CD1c-positive myeloid dendritic cell (primary cell): ENCODE measurements at regions not wholly inside any gene's neighbourhood (a gene's known extent, or its start where the extent isn't known, plus 50 kb on each side); places are given as distances from the start of the nearest gene placed in this dataset.
"Not testable (repeated sequence)": the region's sequence is repeated elsewhere in the genome, so short reads cannot be mapped to it uniquely, and the experiment has no call there.

Experiments used
- DNase-seq: peaks from one replicate; pipeline ENCODE4 v3.0.0-alpha.2; 2016; ENCODE audit errors: extremely low spot score

GRCh38 chr13:73676550-73677047, 457.6 kb downstream of the KLF12 start:
- no peak for DNase-seq

- DNase-seq: no peak
Measured at GRCh38 chr13:73675821-73676220, 458.4 kb downstream of the KLF12 start.

GRCh38 chr13:73674570-73674969, 459.6 kb downstream of the KLF12 start:
- DNase-seq: no peak

- DNase-seq: no peak
Measured at GRCh38 chr13:73673931-73674330, 460.3 kb downstream of the KLF12 start.

GRCh38 chr13:73672492-73672891, 461.7 kb downstream of the KLF12 start:
- no peak for DNase-seq

GRCh38 chr13:73671732-73672131, 462.5 kb downstream of the KLF12 start:
- no peak for DNase-seq

- no peak for DNase-seq
Measured at GRCh38 chr13:73671011-73671410, 463.2 kb downstream of the KLF12 start.

GRCh38 chr13:73667756-73668155, 466.4 kb downstream of the KLF12 start:
- DNase-seq: no peak

- no peak for DNase-seq
Measured at GRCh38 chr13:73665261-73665660, 468.9 kb downstream of the KLF12 start.

GRCh38 chr13:73664851-73665250, 469.4 kb downstream of the KLF12 start:
- DNase-seq: no peak

- DNase-seq: no peak
Measured at GRCh38 chr13:73662833-73663232, 471.4 kb downstream of the KLF12 start.

- no peak for DNase-seq
Measured at GRCh38 chr13:73661687-73662425, 472.3 kb downstream of the KLF12 start.

- DNase-seq: no peak
Measured at GRCh38 chr13:73661066-73661465, 473.1 kb downstream of the KLF12 start.

GRCh38 chr13:73658639-73659038, 475.6 kb downstream of the KLF12 start:
- DNase-seq: no peak

- no peak for DNase-seq
Measured at GRCh38 chr13:73657821-73658540, 476.2 kb downstream of the KLF12 start.

- DNase-seq: no peak
Measured at GRCh38 chr13:73656863-73657262, 477.3 kb downstream of the KLF12 start.

- DNase-seq: no peak
Measured at GRCh38 chr13:73653688-73654087, 480.5 kb downstream of the KLF12 start.

GRCh38 chr13:73647417-73647816, 486.8 kb downstream of the KLF12 start:
- no peak for DNase-seq

- not testable (repeated sequence) for DNase-seq
Measured at GRCh38 chr13:73640476-73641179, 493.6 kb downstream of the KLF12 start.

- no peak for DNase-seq
Measured at GRCh38 chr13:73635166-73635787, 498.9 kb downstream of the KLF12 start.

GRCh38 chr13:73633817-73634460, 500.3 kb downstream of the KLF12 start:
- no peak for DNase-seq

GRCh38 chr13:73631411-73631810, 502.8 kb downstream of the KLF12 start:
- DNase-seq: no peak
